GM06990 (cell line): ENCODE measurements at regions not wholly inside any gene's neighbourhood (a gene's known extent, or its start where the extent isn't known, plus 50 kb on each side); places are given as distances from the start of the nearest gene placed in this dataset.

Experiments
- DNase-seq: peaks from one replicate; pipeline ENCODE4 v3.0.0-alpha.2; 2011; ENCODE audit not compliant: insufficient read length; ENCODE audit errors: extremely low read depth
- H3K27me3 ChIP-seq: replicated peaks from 2 replicates; pipeline ENCODE4 v1.6.0; 2011; ENCODE audit warnings: low read length; ENCODE audit not compliant: control insufficient read depth, insufficient read depth
- H3K36me3 ChIP-seq: 2 replicates; pipeline ENCODE4 v1.5.1; 2011; ENCODE audit warnings: low read length; ENCODE audit not compliant: control insufficient read depth, insufficient read depth
- H3K4me3 ChIP-seq: replicated peaks from 2 replicates; pipeline ENCODE4 v1.5.1; 2011; ENCODE audit warnings: low read depth, mild to moderate bottlenecking, control low read depth, low read length
- TF ChIP-seq, protein P1 (sequence below): IDR thresholded peaks from 2 replicates; pipeline ENCODE4 v1.5.1; 2011; ENCODE audit warnings: low read length, control low read depth, mild to moderate bottlenecking, inconsistent platforms; ENCODE audit not compliant: insufficient read depth, poor library complexity, severe bottlenecking

- no peak for DNase-seq
- H3K27me3 ChIP-seq: no peaks in the 10 kb centered on the region
- TF ChIP-seq, protein P1, sequence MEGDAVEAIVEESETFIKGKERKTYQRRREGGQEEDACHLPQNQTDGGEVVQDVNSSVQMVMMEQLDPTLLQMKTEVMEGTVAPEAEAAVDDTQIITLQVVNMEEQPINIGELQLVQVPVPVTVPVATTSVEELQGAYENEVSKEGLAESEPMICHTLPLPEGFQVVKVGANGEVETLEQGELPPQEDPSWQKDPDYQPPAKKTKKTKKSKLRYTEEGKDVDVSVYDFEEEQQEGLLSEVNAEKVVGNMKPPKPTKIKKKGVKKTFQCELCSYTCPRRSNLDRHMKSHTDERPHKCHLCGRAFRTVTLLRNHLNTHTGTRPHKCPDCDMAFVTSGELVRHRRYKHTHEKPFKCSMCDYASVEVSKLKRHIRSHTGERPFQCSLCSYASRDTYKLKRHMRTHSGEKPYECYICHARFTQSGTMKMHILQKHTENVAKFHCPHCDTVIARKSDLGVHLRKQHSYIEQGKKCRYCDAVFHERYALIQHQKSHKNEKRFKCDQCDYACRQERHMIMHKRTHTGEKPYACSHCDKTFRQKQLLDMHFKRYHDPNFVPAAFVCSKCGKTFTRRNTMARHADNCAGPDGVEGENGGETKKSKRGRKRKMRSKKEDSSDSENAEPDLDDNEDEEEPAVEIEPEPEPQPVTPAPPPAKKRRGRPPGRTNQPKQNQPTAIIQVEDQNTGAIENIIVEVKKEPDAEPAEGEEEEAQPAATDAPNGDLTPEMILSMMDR: no peak
- no peaks in the 10 kb centered on the region for H3K36me3 ChIP-seq
- no peak overlapping the region; the same call in 1 of the 2 replicates for H3K4me3 ChIP-seq
Measured at GRCh38 chr5:62256161-62257019, 49.6 kb upstream of the KIF2A start.
